GM18499 (cell line): ENCODE measurements at regions not wholly inside any gene's neighbourhood (a gene's known extent, or its start where the extent isn't known, plus 50 kb on each side); places are given as distances from the start of the nearest gene placed in this dataset.

Source experiments
- ATAC-seq: cut with Tn5 transposase; IDR thresholded peaks from one replicate; pipeline ENCODE4 v1.9.1; 2021; ENCODE audit warnings: moderate number of reproducible peaks; ENCODE audit not compliant: insufficient read depth, unreplicated experiment

DNA sequence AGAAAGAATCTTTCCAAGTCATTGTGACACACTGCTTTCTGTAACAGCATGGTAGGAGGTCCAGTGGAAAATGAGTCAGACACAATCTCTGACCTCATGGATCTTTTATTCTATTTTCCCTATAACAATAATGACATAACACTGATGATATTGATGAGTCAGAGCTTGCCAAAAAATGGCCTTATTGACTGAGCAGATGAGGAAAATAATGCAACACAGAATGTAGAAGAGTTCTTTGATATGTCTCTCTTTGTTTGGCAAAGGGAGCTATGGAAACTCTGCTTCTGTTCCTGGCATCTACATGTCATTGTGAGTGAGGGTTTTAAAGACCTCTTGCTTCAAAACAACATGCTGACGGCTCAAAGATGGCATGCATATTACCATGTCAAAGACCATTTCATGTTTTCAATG, 443.1 kb upstream of the ZNF608 start:
- ATAC-seq = no peak

DNA sequence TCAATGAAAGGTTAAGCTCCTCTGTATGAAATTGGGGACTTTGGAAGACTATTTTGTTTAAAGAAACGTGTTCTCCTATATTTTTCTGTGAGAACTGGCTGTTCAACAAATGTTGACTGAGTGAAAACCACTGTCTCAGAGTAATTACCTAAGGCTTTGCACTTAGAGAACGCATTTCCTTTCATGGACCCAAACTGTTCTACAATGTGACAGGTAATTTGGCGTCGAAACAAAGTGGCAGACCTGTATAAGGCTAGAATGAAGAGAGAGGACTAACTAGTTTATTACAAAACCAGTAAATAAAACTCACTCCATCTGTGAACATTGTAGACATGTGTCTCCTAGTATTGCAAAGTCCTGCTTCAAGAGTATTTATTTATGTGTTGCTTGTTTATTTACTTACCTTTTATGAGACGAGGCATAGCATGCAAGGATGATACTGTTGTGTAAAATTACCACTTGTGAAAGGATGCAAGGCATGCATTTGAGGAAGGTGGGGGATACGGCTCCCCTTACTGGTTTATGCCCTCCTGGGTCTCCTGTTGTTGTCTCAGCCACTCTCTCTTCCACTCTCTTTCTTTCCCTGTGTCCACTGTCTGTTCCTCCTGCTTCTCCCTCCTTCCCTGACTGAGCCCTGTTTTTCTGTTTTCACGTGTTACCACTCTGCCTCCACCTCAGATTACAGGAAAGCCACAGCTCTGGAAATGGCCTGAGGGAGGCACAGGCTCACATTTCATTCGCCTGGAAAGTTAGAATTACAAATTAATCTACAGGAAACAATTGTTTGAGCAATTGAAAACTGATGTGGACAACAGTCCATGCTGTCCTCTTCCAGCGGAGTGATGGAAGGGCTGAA, 444.0 kb upstream of the ZNF608 start:
- no peak for ATAC-seq

DNA sequence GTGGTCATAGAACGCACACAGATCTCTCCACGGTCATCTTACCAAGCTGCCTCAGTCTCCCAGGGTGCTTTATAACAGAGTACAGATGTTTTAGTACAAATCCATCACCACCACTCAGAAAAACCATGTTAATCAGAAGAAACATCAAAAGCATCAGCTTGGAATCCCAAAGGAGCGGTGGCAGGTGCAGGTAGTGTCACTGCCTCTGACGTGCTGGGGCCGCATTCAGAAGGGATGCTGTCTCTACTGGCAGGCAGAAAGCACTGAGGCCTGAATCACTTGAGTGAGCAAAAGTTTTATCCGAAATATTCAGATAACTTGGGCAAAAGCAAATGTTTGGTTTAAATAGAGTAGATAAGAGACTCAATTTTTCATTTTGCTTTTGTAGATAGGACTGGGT, 448.4 kb upstream of the ZNF608 start:
- ATAC-seq = no peak

- no peak for ATAC-seq
Observed at GRCh38 chr5:125196481-125197111, 450.2 kb upstream of the ZNF608 start.

GRCh38 chr5:125197321-125197720, 450.9 kb upstream of the ZNF608 start:
- no peak for ATAC-seq

- ATAC-seq = no peak
Observed at GRCh38 chr5:125198270-125198974, 452.0 kb upstream of the ZNF608 start.

- no peak for ATAC-seq
Observed at GRCh38 chr5:125199373-125199772, 452.9 kb upstream of the ZNF608 start.

- no peak for ATAC-seq
Observed at GRCh38 chr5:125199968-125200865, 453.8 kb upstream of the ZNF608 start.

GRCh38 chr5:125200866-125201373, 454.5 kb upstream of the ZNF608 start:
- ATAC-seq = no peak

GRCh38 chr5:125201446-125202052, 455.1 kb upstream of the ZNF608 start:
- ATAC-seq = no peak

- ATAC-seq = no peak
Observed at GRCh38 chr5:125202353-125202752, 455.9 kb upstream of the ZNF608 start.

- no peak for ATAC-seq
Observed at GRCh38 chr5:125202871-125203438, 456.5 kb upstream of the ZNF608 start.

DNA sequence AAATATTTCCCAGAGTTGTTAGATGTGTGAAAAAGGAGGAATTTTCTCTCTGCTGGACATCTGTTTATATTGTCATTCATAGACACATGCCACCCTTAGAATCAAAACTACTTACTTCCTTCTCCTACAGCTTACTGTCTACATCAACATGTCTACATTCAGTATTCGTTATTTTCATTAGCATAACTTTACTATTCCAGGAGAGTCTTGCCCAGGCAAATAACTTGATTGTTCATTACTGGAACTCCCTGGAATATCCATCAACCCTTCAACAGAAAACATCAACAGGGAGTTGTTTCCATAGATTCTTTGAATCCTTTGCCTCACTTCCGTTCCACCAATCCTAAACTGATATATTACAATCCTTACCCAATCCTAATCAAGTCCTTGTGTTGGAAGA, 457.5 kb upstream of the ZNF608 start:
- ATAC-seq = no peak

DNA sequence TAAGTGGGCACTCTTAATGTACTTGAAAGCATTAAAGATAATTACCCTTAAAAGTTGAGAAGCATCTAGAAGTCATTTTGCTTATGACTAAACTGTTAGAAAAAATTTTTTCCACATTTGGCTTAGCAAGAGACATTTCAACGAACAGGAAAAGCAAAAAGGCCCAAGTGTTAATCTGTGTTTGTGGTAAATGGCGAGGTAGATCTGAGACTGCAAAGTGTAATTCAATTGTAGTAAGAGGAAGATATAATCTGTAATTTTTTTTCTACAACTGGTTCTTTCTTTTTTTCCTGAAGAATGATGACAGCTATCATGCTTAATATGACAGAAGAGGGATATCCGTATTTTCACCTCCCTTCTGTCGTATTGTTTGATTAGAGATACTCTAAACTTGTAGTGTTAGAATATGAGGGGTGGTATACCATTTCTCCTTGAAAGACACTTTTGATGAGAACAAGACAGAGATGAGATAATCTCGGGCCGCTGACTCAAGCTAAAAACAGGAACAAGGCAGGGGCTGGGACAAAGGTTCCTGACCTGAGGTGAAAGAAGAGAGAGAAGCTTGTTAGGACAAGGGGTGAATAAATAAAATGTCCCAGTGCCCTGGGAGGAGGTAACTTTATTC, 459.3 kb upstream of the ZNF608 start:
- ATAC-seq = no peak

GRCh38 chr5:125207856-125208255, 461.4 kb upstream of the ZNF608 start:
- no peak for ATAC-seq

DNA sequence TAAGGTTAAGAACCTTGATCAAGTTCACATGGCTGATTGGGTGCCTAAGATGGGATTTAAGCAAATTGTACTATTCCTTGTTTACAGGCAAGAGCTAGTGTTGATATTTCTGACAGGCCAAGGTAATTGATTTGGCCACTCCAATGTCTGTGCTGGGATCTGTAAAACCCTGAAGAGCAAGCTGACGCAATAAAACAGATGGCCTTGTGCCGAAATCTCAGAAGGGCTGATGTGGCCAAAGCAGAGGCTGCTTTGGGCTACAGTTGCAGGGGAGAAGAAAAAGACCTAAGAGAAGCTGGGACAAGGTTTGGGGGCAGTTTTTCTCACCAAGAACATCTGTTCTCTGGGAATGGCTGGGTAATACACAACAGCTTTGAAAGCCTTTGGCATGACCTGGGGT, 463.2 kb upstream of the ZNF608 start:
- ATAC-seq = no peak

DNA sequence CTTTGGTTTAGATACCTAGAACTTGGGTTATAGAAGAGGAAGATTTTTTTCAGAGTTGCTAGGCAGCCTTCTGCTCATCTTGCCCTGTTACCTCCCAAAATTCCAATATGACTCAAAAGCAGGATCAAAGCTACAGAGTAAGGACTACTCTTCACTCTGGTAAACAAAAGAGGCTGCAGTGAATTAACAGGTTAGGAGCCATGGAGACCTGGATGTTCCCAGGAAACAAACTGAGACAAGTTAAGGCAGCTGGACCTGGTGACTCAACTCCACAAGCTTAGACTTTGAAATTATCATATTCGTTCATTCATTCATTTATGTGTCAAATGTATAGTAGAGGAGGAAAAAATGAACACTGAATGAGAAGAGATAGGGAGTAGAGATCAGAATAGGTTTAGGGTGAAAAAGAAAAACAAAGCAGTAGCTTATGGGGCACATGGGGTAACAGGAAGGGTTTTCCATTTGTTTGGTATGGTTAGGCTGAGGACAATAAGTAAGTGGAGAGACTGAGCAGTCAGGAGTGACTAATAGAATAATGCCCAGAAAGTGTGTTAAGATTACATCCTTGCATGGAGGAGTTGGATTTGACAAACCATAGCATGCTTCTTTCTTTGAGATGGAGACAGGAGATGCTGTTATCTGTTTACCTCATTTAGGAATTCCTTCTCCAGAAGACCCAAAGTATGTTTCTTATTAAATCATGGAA, 464.0 kb upstream of the ZNF608 start:
- no peak for ATAC-seq

GRCh38 chr5:125214080-125214479, 467.6 kb upstream of the ZNF608 start:
- peak; percentile 98 for ATAC-seq
